GM18508 (cell line): ENCODE measurements at regions not wholly inside any gene's neighbourhood (a gene's known extent, or its start where the extent isn't known, plus 50 kb on each side); places are given as distances from the start of the nearest gene placed in this dataset.
"Not testable (repeated sequence)": the region's sequence is repeated elsewhere in the genome, so short reads cannot be mapped to it uniquely, and the experiment has no call there.

ENCODE experiments used
- ATAC-seq: cut with Tn5 transposase; IDR thresholded peaks from one replicate; pipeline ENCODE4 v1.9.1; 2021; ENCODE audit warnings: moderate number of reproducible peaks; ENCODE audit not compliant: insufficient read depth, unreplicated experiment

DNA sequence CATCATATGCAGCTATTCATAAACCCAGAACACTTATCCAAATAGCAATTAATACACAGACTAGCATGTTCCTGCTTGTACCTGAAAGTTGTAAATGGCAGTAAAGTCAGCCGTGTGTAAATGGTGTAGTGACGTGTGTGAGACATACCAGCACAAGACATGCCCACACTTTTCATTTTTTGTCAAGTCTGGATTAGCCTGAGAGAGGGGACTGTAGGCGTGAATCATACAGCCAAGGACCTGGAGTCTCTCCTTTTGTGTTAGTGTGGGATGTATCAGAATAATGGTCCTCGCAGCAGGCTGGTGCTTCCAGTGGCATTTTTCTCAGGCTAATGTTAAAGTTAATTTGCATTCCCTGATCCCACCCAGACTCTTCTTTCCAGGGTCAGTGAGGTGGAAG, 116.8 kb upstream of the BMAL1 start:
- ATAC-seq, result no peak

DNA sequence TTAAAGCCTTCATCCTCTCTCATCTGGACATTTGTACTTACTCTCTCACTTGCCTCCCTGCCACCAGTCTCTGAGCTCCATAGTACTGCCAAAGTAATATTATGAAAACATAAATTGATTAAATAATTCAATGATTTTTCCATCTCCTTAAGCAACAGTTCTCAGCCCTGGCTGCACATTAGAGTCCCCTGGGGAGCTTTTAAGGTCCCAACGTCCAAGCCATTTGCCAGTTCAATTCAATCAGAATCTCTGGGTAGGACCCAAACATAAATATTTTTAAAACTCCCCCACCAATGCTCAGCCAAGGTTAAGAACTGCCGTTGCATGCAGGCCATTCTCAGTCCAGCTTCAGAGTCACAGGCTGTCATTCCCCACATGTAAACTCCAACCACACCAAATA, 114.4 kb upstream of the BMAL1 start:
- no peak for ATAC-seq

DNA sequence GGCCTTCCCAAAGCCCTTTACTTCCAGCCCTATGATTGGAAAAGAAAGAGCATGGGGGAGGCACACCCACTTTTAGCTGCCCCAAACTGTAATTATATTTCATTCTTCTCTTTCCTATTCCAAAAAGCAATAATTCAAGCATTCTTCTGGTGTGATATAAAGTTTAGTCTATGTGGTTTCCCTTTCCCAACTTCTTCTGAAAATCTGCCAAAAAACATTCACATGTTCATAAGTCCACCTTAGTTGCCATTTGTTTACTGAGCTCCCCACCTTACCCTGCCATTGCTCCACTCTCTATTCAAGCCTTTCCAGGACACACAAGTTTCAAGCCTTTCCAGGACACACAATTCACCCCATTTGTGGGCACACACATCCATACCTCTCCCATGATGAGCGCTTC, 111.6 kb upstream of the BMAL1 start:
- no peak for ATAC-seq

DNA sequence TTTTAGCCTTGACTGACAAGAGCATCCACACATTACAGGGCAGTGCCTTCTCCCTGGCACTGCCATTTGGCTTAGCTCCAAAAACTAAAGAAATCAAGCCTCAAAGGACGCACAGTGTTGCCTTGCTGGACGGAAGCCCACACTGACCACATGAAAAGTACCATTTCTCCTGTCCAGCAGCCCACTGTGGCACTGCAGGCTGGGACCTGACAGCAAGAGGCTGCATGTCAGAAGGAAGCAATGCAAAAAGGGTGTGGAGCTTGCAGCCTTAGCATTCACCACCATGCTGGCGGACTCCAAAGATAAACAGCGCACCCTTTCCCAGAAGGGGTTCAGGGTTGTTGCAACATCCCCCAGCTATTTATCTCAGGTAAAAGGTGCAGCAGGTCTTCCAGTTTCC, 109.3 kb upstream of the BMAL1 start:
- ATAC-seq, result no peak

DNA sequence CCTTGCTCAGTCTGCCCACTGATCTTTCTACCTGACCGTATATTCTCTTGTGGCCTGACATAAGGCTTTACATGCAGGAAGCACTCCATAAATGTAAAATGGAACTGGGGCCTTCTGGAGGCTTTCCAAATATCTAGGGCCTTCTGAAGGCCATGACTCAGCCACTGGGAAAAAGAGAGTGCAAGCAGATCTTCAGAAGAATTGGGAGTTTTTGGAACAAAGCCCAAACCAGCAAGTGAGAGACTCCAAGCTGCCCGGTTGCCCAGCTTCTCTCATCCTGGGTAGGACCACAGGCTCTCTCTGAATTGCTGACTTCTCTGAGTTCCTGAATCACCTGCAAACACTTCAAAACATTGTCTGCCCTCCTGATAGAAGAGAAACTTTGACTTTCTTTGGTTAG, 107.9 kb upstream of the BMAL1 start:
- ATAC-seq, result no peak

DNA sequence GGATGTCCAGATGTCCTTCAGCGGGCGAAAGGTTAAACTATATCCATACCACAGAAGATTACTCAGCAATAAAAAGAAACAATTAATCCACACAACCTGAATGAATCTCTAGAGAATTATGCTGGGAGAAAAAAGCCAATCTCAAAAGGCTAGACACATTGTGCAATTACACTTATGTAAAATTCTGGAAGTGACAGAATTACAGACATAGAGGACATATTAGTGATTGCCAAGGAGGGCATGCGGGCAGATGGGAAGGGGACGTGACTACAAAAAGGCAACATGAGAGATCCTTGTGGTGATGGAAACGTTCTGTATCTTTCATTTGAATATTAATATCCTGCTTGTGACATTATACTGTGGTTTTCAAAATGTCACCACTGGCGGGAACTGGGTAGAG, 103.5 kb upstream of the BMAL1 start:
- no peak for ATAC-seq

DNA sequence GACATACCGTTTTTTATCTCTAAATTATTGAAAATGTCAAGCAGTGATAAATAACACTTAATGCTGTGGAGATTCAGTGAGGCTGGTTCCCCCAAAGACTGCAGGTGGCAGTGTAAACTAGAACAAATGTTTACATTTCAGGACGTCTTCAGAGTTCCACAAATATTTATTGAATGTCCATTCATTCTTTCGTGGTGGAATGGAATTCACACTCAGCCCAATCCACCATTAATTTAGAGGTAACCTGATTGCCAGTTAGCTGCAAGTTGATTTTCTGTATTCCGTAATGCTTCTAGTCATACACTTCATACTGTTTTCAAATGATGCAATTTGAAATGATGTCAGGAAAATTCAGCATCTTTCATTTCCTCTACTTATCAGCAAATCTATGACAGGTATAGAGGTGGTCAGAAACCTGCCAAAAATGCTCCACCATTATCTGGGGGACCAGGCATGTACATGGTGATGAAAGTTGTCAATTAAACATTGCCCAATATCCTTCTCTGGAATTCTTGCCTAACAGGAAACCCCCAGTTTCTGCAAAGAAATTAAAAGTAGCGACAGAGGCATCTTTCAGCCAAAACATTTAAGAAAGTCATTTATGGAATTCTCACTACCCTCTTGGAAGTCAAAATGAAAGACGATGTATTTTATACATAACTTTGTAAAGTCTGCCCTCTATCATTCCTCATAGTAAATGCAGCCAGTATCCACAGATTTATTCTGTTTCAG, 94.3 kb upstream of the BMAL1 start:
- no peak for ATAC-seq

DNA sequence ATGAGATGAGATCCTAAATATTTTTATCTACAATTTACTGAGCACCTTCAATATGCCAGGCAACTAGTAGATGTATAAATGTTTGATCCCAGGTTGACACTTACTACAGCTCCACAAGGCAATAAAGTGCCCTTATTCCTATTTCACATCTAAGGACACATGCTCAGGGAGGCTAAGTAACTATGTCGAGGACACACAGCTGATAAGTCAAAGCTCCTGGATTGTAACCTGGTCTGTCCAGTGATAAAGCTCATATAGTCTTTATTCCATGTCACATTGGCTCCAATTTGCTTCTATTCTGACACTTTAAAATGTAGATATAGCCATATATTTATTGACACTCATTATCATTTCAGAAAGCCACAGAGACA, 93.8 kb upstream of the BMAL1 start:
- ATAC-seq, result no peak

DNA sequence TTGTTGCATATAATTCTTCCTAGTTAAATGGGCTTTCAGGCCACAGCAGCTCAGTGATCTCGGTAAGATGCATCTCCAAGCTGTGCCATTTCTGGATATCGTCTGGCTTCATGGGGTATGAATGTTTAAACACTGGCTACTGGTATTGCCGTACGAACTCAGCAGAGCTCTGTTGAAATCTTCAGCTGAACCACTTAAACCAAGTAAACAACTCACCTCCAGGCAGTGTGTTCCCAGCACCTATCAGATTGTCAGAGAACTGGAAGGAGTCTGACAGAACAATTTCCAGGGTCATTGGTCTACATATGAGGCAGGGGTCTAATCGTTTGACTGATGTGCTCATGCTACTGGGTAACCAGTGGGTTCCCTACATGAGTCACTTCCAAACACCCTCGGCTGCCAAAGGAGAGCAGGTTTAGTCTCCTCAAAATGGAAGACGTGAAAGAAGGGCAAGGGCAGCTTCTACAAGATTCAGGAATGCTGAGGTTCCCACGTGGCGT, 93.2 kb upstream of the BMAL1 start:
- ATAC-seq, result no peak

DNA sequence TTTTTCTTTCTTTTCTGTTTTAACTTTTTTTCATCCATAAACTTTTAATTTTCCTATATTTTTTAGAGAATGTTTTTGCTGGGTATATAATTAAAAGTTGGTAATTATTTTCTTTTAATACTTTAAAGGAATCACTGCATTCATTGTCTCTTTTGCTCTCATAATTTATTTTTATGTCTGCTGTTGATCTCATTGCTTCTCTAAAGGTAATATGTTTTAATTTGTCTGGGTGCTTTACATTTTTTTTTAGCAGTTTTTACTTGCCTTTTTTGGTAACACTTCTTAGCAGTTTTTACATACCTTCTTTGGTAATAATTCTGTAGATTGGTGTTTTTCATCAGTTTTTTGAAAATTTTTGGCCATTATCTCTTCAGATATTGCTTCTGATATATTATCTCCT, 89.4 kb upstream of the BMAL1 start:
- no peak for ATAC-seq

DNA sequence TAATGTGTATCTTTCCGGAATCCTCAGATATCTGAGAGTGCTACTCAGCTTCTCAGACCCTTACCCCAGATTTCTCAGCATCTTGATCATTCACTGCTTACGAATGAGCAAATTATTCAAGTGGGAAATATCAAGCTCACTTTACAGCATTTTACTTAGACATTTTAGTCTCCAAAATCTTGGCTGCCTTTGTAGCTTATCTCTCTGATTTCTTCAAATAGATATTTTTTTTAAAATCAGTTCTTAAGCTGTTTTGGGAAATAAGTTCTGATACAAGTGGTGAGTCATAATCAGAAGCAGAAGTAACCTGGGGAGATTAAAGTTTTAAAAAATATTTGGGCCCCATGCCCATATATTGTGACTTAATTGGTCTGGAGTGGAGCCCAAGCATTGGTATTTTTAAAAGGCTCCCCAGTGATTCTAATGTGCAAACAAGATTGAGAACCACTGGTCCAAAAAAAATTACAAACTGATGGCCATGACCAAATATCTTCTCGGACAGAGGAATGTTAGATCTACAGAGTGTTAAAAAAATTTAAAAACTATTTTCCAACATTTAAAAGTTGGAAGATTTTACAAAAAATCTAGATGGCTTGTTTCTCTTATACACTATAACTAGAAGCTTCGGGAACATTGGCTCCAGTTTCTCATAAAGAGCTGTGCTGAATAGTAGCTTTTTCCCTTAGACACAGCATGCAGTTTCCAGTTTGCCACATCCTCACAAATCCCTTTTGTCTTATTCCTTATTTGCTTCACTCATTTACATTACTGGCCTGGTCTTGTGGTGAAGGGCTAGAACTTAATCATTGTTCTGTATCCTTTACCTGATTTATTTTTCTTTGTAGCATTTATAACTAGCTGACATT, 87.8 kb upstream of the BMAL1 start:
- ATAC-seq, result no peak

DNA sequence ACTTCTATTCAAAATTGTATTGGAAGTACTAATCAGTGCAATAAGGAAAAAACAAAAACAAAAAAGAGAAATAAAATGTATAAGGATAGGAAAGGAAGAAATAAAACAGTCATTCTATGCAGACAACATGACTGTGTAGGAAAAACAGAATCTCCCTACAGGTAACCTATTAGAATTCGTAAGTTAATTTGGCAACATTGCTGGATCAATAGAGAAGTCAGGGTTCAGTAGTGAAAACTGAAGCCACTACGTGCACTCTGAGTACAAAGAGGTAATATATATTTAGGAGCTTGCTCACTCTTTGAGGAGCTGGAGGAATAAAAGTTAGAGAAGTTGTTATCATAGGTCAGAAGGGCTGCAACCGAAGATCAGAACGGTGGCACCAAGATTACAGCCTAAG, 84.0 kb upstream of the BMAL1 start:
- no peak for ATAC-seq

DNA sequence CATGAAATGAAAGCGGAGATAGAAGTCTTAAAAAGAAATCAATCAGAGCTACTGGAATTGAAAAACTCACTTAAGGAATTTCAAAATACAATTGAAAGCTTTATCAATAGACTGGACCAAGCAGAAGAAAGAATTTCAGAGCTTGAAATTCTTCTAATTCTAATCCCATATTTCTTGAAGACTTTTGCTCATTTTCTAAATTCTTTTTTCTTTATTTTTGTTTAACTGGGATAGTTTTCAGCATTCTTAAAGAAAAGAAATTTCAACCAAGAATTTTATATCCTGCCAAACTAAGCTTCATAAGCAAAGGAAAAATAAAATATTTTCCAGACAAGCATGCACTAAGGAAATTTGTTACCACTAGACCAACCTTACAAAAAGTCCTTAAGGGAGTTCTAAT, 80.2 kb upstream of the BMAL1 start:
- not testable (repeated sequence) for ATAC-seq

DNA sequence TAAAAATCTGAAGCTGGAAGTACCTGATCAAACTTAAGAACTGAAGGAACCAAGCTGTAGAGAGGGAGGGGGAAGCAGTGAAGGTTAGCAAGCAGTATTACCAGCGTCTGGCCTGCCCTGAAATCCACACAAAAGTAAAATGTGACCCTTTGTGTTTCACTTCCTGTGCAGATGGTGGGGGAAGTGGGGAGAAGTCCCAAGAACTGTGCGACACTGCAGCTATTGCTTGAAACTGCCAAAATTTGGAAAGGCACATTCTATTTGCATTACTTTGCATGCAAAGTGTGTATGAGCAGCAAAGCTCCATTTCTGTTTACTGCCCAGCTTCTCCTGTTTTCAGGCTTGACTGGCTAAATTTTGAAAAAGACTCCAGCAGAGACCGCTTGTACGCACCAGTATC, 72.1 kb upstream of the BMAL1 start:
- no peak for ATAC-seq

DNA sequence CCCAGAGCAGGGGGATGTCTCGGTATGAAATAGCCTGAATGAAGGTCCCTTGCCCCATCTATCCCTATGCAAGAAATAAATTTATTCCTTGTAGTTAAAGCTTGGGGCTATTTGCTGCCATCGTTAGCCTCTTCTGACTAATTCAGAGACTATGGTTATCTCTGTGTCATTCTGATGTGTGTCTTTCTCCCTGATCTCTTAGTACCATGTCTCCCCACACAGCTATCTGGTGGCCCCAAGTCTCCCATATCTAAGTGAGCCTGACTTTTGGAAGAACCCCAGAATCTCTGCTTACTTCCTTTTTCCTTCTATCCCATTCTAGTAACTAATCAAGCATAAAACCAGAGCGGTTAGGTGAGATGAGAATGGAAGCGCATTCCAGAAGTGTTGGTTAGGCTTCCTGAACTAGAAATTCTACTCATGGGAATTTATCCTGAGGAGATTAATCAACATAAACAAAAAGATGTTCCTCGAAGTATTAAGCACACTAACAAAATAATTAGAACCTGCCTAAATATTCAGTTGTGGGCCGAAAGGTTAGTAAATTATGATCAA, 71.4 kb upstream of the BMAL1 start:
- no peak for ATAC-seq

DNA sequence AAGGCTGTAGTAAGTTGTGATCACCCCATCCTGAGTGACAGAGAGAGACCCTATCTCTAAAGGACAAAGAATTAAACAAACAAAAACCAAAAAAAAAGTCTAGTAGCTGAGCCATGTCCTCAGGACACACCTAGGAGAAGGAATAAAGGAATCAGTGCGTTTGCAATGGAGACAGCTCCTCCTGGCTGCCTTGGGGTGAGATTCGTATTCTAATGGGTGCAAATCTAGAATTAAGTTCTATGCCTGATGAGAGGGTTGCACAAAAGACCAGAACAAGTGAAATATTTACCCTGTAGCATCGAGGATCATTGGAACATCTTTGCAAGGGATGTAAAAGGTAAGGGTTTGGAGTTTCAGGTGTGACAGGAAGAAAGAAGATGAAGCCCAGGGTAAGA, 70.3 kb upstream of the BMAL1 start:
- no peak for ATAC-seq

DNA sequence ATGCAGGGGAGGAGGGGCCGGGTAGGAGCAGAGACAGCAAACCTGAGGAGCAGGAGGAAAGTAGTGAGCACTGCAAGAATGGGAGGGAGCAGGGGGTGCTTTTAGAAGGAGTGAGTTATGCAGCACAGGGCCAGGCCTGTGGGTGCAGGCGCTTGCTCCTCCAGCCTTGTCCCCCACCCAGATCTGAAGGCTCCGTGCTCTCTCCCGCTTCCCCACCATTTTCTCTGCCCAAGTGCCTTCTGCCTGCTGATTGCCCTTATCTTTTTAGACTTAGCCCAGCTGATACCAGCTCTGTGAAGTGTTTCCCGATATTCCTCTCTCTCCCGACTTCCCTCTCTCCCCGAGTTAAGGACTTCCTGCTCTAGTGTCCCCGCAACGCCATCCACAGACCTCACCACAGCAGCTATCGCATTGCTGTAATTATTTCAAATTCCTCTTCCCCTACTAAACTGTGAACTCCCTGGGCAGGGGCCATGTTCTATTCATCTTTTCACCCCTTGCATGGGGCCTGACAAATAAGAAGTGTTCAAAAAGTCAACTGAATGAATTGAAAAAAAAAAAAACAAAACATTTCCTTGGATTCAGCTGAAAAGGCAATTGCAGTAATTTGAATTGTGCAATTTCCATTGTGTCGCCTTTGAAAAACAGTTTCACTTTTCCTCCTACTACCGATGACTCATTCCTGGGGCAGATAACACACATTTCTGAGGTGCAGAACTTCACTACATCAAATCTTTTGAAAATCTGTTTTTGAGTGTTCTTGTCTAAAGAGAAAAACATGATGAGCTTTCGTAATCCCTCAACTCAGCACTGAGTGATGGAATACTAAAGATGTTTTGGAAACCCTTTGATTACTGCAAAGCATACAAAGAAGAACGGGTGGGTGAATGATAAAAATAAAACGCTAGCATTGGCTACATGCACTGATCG, 69.7 kb upstream of the BMAL1 start:
- ATAC-seq, result no peak

DNA sequence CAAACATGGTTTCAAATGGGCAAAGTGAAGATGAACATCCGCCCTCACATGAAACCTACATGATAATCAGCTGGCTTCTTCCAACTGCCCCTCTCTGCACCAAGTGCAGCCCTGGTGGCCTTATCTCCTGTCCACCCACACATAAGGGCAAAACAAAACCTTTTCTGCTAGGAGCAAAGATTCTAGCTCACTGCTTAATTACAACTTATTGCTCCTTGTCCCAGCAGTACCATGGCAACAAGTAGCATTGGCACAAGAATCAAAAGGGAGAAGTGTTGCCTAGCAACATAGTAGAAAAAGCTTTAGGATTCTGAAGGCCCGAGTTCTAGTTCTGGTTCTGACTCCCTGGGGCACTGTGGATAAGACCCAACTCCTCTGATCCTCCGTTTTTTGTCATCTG, 68.7 kb upstream of the BMAL1 start:
- no peak for ATAC-seq

DNA sequence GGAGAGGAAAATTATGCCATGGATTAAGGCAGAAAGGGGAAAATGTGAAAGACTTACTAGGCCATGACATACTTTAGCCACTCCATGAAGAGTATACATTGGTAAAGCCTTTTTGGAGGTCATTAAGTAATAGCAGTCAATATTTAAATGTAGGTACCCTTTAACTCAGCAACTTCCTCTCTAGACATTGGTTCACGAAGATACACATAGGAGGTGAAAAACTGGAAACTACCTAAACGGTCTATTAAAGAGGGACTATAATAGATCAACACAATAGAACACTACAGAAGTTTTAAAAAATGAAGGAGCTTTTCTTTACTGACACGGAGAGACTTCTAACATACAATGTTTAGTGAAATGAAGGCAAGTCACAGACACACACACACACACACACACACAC, 68.2 kb upstream of the BMAL1 start:
- ATAC-seq, result no peak

DNA sequence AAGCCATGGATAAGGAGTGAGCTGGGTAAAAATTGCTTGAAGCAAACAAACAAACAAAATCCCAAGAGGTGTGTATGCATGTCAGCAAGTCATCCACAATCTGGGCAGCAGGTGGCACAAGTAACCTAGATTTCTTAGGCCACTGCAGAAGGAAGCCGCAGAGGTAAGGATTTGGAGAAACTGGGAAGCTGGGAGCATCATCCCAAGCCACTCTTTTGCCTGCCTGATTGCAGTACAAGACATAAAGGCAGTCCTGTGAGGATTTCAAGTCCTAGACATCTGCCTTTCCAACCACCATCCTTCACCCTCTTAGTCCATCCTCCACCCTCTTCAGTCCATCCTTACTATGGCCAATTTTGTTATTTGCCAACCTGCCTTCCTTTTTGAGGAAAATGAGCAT, 67.2 kb upstream of the BMAL1 start:
- no peak for ATAC-seq
